Neural cell (in vitro differentiated cells): ENCODE measurements at regions not wholly inside any gene's neighbourhood (a gene's known extent, or its start where the extent isn't known, plus 50 kb on each side); places are given as distances from the start of the nearest gene placed in this dataset.

Experiments
- CTCF ChIP-seq: fragments of 450-650 bp; IDR thresholded peaks from 2 replicates; pipeline ENCODE4 v1.5.1; 2014; ENCODE audit warnings: antibody characterized with exemption, mild to moderate bottlenecking, moderate library complexity; ENCODE audit not compliant: poor library complexity, severe bottlenecking
- EP300 ChIP-seq: fragments of 450-650 bp; conservative IDR thresholded peaks from 2 replicates; pipeline ENCODE4 v1.6.1; 2014; ENCODE audit warnings: antibody characterized with exemption, mild to moderate bottlenecking, moderate library complexity; ENCODE audit not compliant: poor library complexity, severe bottlenecking
- EZH2 ChIP-seq: fragments of 200-600, 300-800 bp; shearing (Covaris generic), sonication (generic); IDR thresholded peaks from 2 replicates; pipeline ENCODE4 v1.6.1; 2014; ENCODE audit warnings: antibody characterized with exemption, low read length, borderline replicate concordance, mild to moderate bottlenecking; ENCODE audit not compliant: insufficient read depth, poor library complexity, severe bottlenecking
- RAD21 ChIP-seq: fragments of 450-650 bp; conservative IDR thresholded peaks from 2 replicates; pipeline ENCODE4 v1.6.1; 2014; ENCODE audit warnings: antibody characterized with exemption, mild to moderate bottlenecking, moderate library complexity
- REST ChIP-seq: IDR thresholded peaks from 2 replicates; pipeline ENCODE4 v1.6.1; 2012; ENCODE audit warnings: borderline replicate concordance
- SMC3 ChIP-seq: fragments of 450-650 bp; conservative IDR thresholded peaks from 2 replicates; pipeline ENCODE4 v1.6.1; 2014; ENCODE audit warnings: antibody characterized with exemption, mild to moderate bottlenecking, moderate library complexity; ENCODE audit not compliant: poor library complexity

- TF ChIP-seq CTCF (no peak), EP300 (no peak), REST (no peak), RAD21 (no peak), EZH2 (no peak), SMC3 (no peak)
Observed at GRCh38 chr4:134610956-134611355, 409.4 kb upstream of the PABPC4L start.
